OCI-LY3 (cell line): ENCODE measurements at regions not wholly inside any gene's neighbourhood (a gene's known extent, or its start where the extent isn't known, plus 50 kb on each side); places are given as distances from the start of the nearest gene placed in this dataset.

Experiments used
- EZH2phosphoT487 ChIP-seq: fragments of 200-600 bp; shearing (Covaris generic); IDR thresholded peaks from 2 replicates; pipeline ENCODE4 v1.6.1; 2018; ENCODE audit warnings: antibody characterized with exemption, mixed run types, low read depth
- TF ChIP-seq, protein P1 (sequence below): fragments of 200-600, 300-600 bp; sonication (generic); IDR thresholded peaks from 2 replicates; pipeline ENCODE4 v1.5.1; 2014; ENCODE audit warnings: antibody characterized with exemption, low read length, low read depth

DNA sequence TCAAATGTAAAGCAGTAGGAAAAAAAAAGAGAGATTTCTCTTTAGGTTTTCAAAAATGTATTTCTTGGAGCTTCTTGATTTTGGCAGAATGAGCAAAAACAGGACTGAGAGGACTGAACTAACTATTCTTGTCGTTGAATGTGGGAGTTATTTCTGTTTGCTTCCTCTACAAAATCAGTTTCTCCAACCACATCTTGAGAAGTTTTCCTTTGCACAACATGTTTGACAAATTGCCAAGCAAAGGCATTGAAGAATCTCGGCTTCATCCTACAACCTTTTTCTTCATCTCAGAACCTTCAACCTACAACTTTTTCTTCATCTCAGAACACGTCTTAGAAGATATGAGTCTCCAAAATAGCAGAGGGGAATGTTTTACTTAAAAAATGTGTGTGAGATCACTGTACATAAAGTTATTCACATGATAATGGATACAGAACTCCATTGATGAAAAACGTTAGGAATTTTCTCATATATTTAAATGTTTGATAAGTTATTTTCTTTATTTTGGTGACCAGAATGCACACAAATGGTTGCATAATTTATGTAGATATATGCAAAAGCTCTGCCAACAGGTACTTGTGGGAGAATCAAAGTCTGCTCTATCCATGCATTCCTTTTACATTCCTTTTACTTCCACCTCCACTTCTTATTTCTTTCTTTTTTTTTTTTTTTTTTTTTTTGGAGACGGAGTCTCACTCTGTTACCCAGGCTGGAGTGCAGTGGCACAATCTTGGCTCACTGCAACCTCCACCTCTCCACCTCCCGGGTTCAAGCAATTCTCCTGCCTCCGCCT is 370.0 kb downstream of the KCNJ2 start:
- TF ChIP-seq, protein P1, sequence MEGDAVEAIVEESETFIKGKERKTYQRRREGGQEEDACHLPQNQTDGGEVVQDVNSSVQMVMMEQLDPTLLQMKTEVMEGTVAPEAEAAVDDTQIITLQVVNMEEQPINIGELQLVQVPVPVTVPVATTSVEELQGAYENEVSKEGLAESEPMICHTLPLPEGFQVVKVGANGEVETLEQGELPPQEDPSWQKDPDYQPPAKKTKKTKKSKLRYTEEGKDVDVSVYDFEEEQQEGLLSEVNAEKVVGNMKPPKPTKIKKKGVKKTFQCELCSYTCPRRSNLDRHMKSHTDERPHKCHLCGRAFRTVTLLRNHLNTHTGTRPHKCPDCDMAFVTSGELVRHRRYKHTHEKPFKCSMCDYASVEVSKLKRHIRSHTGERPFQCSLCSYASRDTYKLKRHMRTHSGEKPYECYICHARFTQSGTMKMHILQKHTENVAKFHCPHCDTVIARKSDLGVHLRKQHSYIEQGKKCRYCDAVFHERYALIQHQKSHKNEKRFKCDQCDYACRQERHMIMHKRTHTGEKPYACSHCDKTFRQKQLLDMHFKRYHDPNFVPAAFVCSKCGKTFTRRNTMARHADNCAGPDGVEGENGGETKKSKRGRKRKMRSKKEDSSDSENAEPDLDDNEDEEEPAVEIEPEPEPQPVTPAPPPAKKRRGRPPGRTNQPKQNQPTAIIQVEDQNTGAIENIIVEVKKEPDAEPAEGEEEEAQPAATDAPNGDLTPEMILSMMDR: no peak
- TF ChIP-seq EZH2phosphoT487: no peak
